Astrocyte of the cerebellum (primary cell): ENCODE measurements at regions not wholly inside any gene's neighbourhood (a gene's known extent, or its start where the extent isn't known, plus 50 kb on each side); places are given as distances from the start of the nearest gene placed in this dataset.

ENCODE experiments used
- DNase-seq: peaks from one replicate; pipeline ENCODE4 v3.0.0-alpha.2; 2011; ENCODE audit warnings: low read depth
- H3K4me3 ChIP-seq: 2 replicates; pipeline ENCODE4 v1.5.1; 2011; ENCODE audit warnings: mild to moderate bottlenecking, low read depth, low read length, moderate library complexity
- in situ Hi-C: cut with HindIII; loops from 2 replicates; pipeline ENCODE4 v1.10.0; 2017; ENCODE audit warnings: low sequenced_read_pairs
- TF ChIP-seq, protein P1 (sequence below): IDR thresholded peaks from 2 replicates; pipeline ENCODE4 v1.5.1; 2012; ENCODE audit warnings: low read length, low read depth, moderate library complexity, mild to moderate bottlenecking; ENCODE audit errors: missing control alignments

DNA sequence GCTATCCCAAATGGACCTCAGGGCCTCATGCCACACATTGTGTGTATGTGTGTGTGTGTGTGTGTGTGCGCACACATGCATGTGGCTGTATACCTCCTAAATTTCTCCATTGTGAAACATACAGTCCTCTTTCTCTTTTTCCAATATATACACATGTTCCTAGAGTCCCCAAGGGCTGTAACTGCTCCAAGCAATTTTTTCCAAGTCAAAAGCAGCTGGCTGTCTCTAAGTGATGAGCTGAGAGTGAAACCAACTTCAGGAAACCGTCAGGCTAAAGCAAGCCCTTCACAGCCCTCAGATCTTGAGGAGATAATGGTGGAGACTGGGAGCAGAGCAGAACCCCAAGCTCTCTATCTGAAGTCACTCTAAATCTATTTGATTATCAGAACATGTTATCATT is 496.1 kb upstream of the DIPK2B start:
- no peak for DNase-seq
- in situ Hi-C loops: no loop called here
- TF ChIP-seq, protein P1, sequence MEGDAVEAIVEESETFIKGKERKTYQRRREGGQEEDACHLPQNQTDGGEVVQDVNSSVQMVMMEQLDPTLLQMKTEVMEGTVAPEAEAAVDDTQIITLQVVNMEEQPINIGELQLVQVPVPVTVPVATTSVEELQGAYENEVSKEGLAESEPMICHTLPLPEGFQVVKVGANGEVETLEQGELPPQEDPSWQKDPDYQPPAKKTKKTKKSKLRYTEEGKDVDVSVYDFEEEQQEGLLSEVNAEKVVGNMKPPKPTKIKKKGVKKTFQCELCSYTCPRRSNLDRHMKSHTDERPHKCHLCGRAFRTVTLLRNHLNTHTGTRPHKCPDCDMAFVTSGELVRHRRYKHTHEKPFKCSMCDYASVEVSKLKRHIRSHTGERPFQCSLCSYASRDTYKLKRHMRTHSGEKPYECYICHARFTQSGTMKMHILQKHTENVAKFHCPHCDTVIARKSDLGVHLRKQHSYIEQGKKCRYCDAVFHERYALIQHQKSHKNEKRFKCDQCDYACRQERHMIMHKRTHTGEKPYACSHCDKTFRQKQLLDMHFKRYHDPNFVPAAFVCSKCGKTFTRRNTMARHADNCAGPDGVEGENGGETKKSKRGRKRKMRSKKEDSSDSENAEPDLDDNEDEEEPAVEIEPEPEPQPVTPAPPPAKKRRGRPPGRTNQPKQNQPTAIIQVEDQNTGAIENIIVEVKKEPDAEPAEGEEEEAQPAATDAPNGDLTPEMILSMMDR: no peak
- H3K4me3 ChIP-seq: no peak overlapping the region

DNA sequence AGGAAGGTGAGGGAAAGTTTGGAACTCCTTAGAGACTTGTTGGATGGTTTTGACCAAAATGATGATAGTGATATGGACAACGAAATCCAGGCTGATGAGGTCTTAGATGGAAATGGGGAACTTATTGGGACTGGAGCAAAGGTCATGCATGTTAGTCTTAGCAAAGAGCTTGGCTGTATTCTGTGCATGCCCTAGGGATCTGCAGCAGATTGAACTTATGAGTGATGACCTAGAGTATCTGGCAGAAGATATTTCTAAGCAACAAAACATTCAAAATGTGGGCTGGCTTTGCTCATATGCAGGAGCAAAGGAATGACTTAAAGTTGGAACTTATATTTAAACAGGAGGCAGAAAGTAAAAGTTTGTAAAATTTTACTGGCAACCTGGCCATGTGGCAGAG is 489.3 kb upstream of the DIPK2B start:
- H3K4me3 ChIP-seq: no peak overlapping the region
- TF ChIP-seq, protein P1: no peak
- DNase-seq: no peak
- in situ Hi-C loops: no loop called here

DNA sequence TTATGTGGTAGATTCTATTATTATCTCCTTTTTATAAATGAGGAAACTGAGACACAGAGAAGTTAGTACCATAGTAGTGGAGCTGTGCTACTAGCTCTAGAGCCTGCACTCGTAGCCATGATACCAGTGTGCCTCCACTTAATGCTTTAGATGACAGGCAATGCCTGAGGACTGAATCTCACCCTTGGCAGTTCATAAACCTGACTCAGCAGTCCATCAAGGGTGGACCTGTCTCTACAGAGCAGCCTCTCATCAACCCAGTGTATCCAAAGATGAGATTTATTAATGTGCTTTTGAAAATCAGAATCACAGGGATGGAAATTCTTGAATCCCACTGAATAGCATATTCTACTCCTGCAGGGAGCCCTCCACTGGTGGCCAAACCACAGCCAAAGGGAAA is 483.2 kb upstream of the DIPK2B start:
- H3K4me3 ChIP-seq: no peak overlapping the region
- no peak for DNase-seq
- TF ChIP-seq, protein P1: no peak
- in situ Hi-C loops: no loop called here

DNA sequence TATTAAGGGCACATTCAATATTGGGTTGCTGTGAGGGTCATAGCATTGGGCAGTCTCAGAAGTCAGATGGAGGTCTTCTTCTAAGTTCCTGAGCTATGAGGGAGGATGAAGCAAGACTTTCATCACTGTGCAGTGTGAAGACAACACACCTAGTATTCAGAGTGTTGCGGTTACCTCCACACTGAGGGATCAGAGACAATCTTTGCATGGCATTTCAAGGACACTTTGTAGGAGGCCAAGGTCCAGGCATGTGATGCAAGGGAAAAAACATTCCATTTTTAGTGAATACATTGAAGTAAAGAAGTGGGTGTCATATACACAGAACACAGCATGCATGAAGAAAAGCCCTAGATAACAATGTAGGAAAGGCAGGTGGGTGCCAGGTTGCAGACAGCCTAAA is 481.2 kb upstream of the DIPK2B start:
- TF ChIP-seq, protein P1: no peak
- in situ Hi-C loops: no loop called here
- DNase-seq: no peak
- H3K4me3 ChIP-seq: no peak overlapping the region

DNA sequence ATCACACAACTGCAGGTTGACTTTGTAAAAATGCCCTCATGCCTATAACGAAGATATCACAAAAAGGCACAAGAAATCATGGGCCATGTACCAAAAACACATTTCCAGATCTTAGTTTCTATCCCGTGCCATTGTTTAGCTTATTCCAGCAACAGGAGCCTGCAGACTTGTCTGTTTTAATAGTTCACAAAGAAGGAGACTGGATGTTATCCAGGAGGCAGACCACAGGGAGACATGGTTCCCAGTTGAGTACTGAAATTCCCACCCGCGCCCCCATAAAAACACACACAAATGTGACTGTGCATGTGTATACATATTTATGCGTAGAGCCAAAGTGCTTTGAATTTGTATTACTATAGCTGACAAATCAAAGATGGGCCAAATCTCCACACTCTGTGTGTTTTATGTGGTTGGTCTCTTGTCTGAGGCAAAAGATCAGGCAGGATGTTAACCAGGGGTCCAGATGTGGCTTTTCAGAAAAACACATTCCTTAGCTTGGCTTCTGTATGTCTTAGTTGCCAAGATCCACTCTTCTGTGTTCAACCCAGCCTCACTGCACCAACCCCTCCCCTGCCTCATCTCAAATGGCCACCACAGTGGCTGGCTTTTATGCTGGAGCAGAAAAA is 469.2 kb upstream of the DIPK2B start:
- TF ChIP-seq, protein P1: no peak
- H3K4me3 ChIP-seq: no peak overlapping the region
- in situ Hi-C loops: no loop called here
- peak; percentile 59 for DNase-seq

DNA sequence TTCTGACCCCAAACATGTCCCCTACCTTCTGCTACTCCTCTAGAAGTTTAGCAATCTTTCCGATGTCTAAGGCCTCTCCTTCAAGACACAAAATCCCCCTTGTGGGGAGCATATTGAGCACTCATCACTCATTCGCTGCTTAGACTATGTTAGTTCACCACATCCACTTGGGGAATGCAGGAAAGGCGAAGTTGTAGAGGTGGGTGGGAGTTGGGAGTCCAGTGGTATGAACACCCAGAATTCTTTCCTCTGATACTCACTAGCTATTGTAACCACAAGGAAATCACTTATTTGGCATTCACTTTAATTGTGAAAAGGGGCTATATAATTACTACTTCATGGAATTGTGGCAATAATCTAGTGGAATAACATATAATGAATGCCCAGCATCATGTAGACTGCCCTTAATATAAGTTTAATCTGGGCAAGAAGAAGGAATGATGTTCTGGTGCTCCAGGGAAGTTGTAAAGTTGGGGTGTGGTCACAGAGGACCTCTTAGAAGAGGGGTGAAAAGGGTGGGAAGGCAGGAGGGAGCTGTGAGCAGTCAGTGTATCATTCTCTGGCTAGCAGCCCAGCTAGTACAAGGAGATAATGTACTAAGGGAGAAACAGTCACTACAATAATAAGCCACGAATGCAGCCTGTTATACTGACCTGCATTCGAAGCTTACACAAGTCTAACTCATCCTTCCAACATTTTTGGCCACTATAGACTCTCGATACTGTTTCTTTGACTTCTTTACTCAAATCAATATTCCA is 468.2 kb upstream of the DIPK2B start:
- DNase-seq: peak; percentile 72
- H3K4me3 ChIP-seq: no peak overlapping the region
- in situ Hi-C loops: no loop called here
- TF ChIP-seq, protein P1: no peak
